Endothelial cell (in vitro differentiated cells): ENCODE measurements at regions not wholly inside any gene's neighbourhood (a gene's known extent, or its start where the extent isn't known, plus 50 kb on each side); places are given as distances from the start of the nearest gene placed in this dataset.

Experiments used
- DNase-seq: peaks from one replicate; pipeline ENCODE4 v3.0.0; 2021; ENCODE audit warnings: low spot score
- H3K27ac Mint-ChIP-seq: one replicate; pipeline ENCODE4 v1.8.0; 2021; ENCODE audit warnings: mixed read lengths, inconsistent platforms; ENCODE audit not compliant: unreplicated experiment
- H3K27me3 Mint-ChIP-seq: one replicate; pipeline ENCODE4 v1.8.0; 2021; ENCODE audit warnings: mild to moderate bottlenecking, moderate library complexity, mixed read lengths, inconsistent platforms; ENCODE audit not compliant: unreplicated experiment
- H3K36me3 Mint-ChIP-seq: one replicate; pipeline ENCODE4 v1.8.0; 2021; ENCODE audit warnings: mild to moderate bottlenecking, low read depth, mixed read lengths, inconsistent platforms; ENCODE audit not compliant: unreplicated experiment
- H3K4me1 Mint-ChIP-seq: one replicate; pipeline ENCODE4 v1.8.0; 2021; ENCODE audit warnings: mild to moderate bottlenecking, mixed read lengths, inconsistent platforms; ENCODE audit not compliant: unreplicated experiment
- H3K4me3 Mint-ChIP-seq: one replicate; pipeline ENCODE4 v1.8.0; 2021; ENCODE audit warnings: mild to moderate bottlenecking, mixed read lengths, inconsistent platforms; ENCODE audit not compliant: unreplicated experiment
- H3K9me3 Mint-ChIP-seq: one replicate; pipeline ENCODE4 v1.8.0; 2021; ENCODE audit warnings: mixed read lengths, inconsistent platforms; ENCODE audit not compliant: unreplicated experiment
- TF ChIP-seq, protein P1 (sequence below): fragments of 200-600 bp; sonication (generic); IDR thresholded peaks from one replicate; pipeline ENCODE4 v1.5.0; 2021; ENCODE audit warnings: antibody characterized with exemption; ENCODE audit not compliant: unreplicated experiment

DNA sequence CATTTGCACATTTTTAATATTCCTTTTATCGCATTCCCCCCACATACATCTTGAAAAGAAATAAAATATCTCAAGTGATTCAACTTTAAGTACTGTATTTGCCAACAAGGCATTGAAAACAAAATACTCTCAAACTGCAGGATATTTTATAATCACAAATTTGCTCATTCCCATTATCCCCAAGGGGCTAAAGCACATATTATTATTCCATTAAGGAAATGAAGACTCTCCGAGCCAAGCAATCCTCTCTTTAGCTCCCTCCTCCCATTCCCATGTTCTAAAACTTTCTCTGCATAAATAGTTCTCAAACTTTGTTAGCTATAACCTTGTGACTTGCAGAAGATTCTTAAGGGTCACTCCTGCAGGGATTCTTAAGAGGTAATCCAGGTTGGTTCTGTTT, 436.8 kb downstream of the KCNJ2 start:
- Mint-ChIP-seq H3K4me1 (no peaks in the 10 kb centered on the region), H3K9me3 (no peaks in the 10 kb centered on the region), H3K36me3 (no peaks in the 10 kb centered on the region), H3K4me3 (no peak overlapping the region), H3K27me3 (peaks cover 2% of the 10 kb centered on the region), H3K27ac (no peak overlapping the region)
- no peak for DNase-seq
- TF ChIP-seq, protein P1, sequence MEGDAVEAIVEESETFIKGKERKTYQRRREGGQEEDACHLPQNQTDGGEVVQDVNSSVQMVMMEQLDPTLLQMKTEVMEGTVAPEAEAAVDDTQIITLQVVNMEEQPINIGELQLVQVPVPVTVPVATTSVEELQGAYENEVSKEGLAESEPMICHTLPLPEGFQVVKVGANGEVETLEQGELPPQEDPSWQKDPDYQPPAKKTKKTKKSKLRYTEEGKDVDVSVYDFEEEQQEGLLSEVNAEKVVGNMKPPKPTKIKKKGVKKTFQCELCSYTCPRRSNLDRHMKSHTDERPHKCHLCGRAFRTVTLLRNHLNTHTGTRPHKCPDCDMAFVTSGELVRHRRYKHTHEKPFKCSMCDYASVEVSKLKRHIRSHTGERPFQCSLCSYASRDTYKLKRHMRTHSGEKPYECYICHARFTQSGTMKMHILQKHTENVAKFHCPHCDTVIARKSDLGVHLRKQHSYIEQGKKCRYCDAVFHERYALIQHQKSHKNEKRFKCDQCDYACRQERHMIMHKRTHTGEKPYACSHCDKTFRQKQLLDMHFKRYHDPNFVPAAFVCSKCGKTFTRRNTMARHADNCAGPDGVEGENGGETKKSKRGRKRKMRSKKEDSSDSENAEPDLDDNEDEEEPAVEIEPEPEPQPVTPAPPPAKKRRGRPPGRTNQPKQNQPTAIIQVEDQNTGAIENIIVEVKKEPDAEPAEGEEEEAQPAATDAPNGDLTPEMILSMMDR = no peak

GRCh38 chr17:70608193-70608592, 438.9 kb downstream of the KCNJ2 start:
- DNase-seq = no peak
- Mint-ChIP-seq H3K27me3 (peaks cover 2% of the 10 kb centered on the region), H3K4me1 (no peaks in the 10 kb centered on the region), H3K9me3 (no peaks in the 10 kb centered on the region), H3K4me3 (no peak overlapping the region), H3K36me3 (no peaks in the 10 kb centered on the region), H3K27ac (no peak overlapping the region)
- TF ChIP-seq, protein P1 = no peak

GRCh38 chr17:70608957-70609356, 439.6 kb downstream of the KCNJ2 start:
- H3K4me3 Mint-ChIP-seq = no peak overlapping the region
- no peaks in the 10 kb centered on the region for H3K4me1 Mint-ChIP-seq
- H3K36me3 Mint-ChIP-seq = no peaks in the 10 kb centered on the region
- TF ChIP-seq, protein P1 = no peak
- no peak overlapping the region for H3K27ac Mint-ChIP-seq
- no peaks in the 10 kb centered on the region for H3K9me3 Mint-ChIP-seq
- H3K27me3 Mint-ChIP-seq = peaks cover under 1% of the 10 kb centered on the region
- DNase-seq = no peak

GRCh38 chr17:70609566-70609965, 440.2 kb downstream of the KCNJ2 start:
- DNase-seq = no peak
- TF ChIP-seq, protein P1 = no peak
- no peaks in the 10 kb centered on the region for H3K27me3 Mint-ChIP-seq
- no peaks in the 10 kb centered on the region for H3K4me1 Mint-ChIP-seq
- no peaks in the 10 kb centered on the region for H3K36me3 Mint-ChIP-seq
- H3K27ac Mint-ChIP-seq = no peak overlapping the region
- H3K9me3 Mint-ChIP-seq = no peaks in the 10 kb centered on the region
- H3K4me3 Mint-ChIP-seq = no peak overlapping the region

GRCh38 chr17:70610161-70610560, 440.8 kb downstream of the KCNJ2 start:
- no peak for DNase-seq
- no peaks in the 10 kb centered on the region for H3K4me1 Mint-ChIP-seq
- TF ChIP-seq, protein P1 = no peak
- H3K4me3 Mint-ChIP-seq = no peak overlapping the region
- H3K9me3 Mint-ChIP-seq = no peaks in the 10 kb centered on the region
- no peaks in the 10 kb centered on the region for H3K36me3 Mint-ChIP-seq
- H3K27me3 Mint-ChIP-seq = no peaks in the 10 kb centered on the region
- no peak overlapping the region for H3K27ac Mint-ChIP-seq
